Right ventricle myocardium superior (tissue), 1 donor: ENCODE measurements at regions not wholly inside any gene's neighbourhood (a gene's known extent, or its start where the extent isn't known, plus 50 kb on each side); places are given as distances from the start of the nearest gene placed in this dataset.

ENCODE experiments used
- ATAC-seq: fragments of 200-7000 bp; cut with Tn5 transposase; one replicate; pipeline ENCODE4 v1.9.1; 2020; ENCODE audit warnings: mild to moderate bottlenecking; ENCODE audit not compliant: poor library complexity
- DNase-seq: peaks from one replicate; pipeline ENCODE4 v3.0.0-alpha.2; 2020
- intact Hi-C: fragments of 100-400 bp; cut with DNase I; formaldehyde crosslinking; loops from one replicate; pipeline ENCODE4 v1.11.2; 2022
- donor health status: DM: no; HTN: yes; CAD: no; lungs with severe emphysema.

- DNase-seq, result peak; percentile 82
- intact Hi-C loops, result no loop called here
- peak; percentile 94 for ATAC-seq
Observed at GRCh38 chr5:154138701-154139100, 51.8 kb upstream of the GALNT10 start.

GRCh38 chr5:154140381-154140780 lies 50.2 kb upstream of the GALNT10 start:
- no peak for DNase-seq
- ATAC-seq, result no peak
- intact Hi-C loops, result no loop called here
